GM21515 (cell line): ENCODE measurements at regions not wholly inside any gene's neighbourhood (a gene's known extent, or its start where the extent isn't known, plus 50 kb on each side); places are given as distances from the start of the nearest gene placed in this dataset.
"Not testable (repeated sequence)": the region's sequence is repeated elsewhere in the genome, so short reads cannot be mapped to it uniquely, and the experiment has no call there.

ENCODE experiments used
- ATAC-seq: cut with Tn5 transposase; IDR thresholded peaks from one replicate; pipeline ENCODE4 v1.9.1; 2021; ENCODE audit not compliant: unreplicated experiment

- no peak for ATAC-seq
Measured at GRCh38 chr18:44568342-44568741, 112.3 kb upstream of the SETBP1 start.

GRCh38 chr18:44568986-44569385, 111.7 kb upstream of the SETBP1 start:
- no peak for ATAC-seq

GRCh38 chr18:44569391-44570055, 111.2 kb upstream of the SETBP1 start:
- ATAC-seq: no peak

- ATAC-seq: no peak
Measured at GRCh38 chr18:44579028-44579702, 101.5 kb upstream of the SETBP1 start.

- no peak for ATAC-seq
Measured at GRCh38 chr18:44579745-44580144, 100.9 kb upstream of the SETBP1 start.

GRCh38 chr18:44580159-44580558, 100.5 kb upstream of the SETBP1 start:
- no peak for ATAC-seq

- ATAC-seq: not testable (repeated sequence)
Measured at GRCh38 chr18:44580782-44581181, 99.9 kb upstream of the SETBP1 start.

- ATAC-seq: no peak
Measured at GRCh38 chr18:44582456-44582855, 98.2 kb upstream of the SETBP1 start.

- ATAC-seq: no peak
Measured at GRCh38 chr18:44584900-44585299, 95.8 kb upstream of the SETBP1 start.

GRCh38 chr18:44586782-44587524, 93.7 kb upstream of the SETBP1 start:
- ATAC-seq: no peak

- no peak for ATAC-seq
Measured at GRCh38 chr18:44588508-44588907, 92.2 kb upstream of the SETBP1 start.

- ATAC-seq: no peak
Measured at GRCh38 chr18:44589693-44590355, 90.9 kb upstream of the SETBP1 start.

- no peak for ATAC-seq
Measured at GRCh38 chr18:44590956-44591670, 89.6 kb upstream of the SETBP1 start.

- no peak for ATAC-seq
Measured at GRCh38 chr18:44592639-44593038, 88.0 kb upstream of the SETBP1 start.

GRCh38 chr18:44594799-44595467, 85.8 kb upstream of the SETBP1 start:
- no peak for ATAC-seq

- no peak for ATAC-seq
Measured at GRCh38 chr18:44597797-44598196, 82.9 kb upstream of the SETBP1 start.

GRCh38 chr18:44598514-44598913, 82.2 kb upstream of the SETBP1 start:
- ATAC-seq: no peak

- ATAC-seq: no peak
Measured at GRCh38 chr18:44599412-44599811, 81.3 kb upstream of the SETBP1 start.

- ATAC-seq: no peak
Measured at GRCh38 chr18:44601447-44601846, 79.2 kb upstream of the SETBP1 start.

GRCh38 chr18:44602380-44602779, 78.3 kb upstream of the SETBP1 start:
- ATAC-seq: no peak
